Large intestine (tissue), 3 donors: ENCODE measurements at regions not wholly inside any gene's neighbourhood (a gene's known extent, or its start where the extent isn't known, plus 50 kb on each side); places are given as distances from the start of the nearest gene placed in this dataset.
A peak's percentile ranks its signal among the peaks of the same experiment; 100 is the strongest.
"Not testable (repeated sequence)": the region's sequence is repeated elsewhere in the genome, so short reads cannot be mapped to it uniquely, and the experiment has no call there.

Source experiments
- DNase-seq, 2 donors: peaks; one replicate each; pipeline versions ENCODE4 v3.0.0 to v3.0.0-alpha.2; 2013
- H3K27ac ChIP-seq: one replicate; pipeline ENCODE4 v1.5.1; 2013; ENCODE audit warnings: low read length
- H3K27me3 ChIP-seq: 2 replicates; pipeline ENCODE4 v1.6.1; 2013; ENCODE audit warnings: low read length; ENCODE audit not compliant: control insufficient read depth, insufficient read depth
- H3K36me3 ChIP-seq: 2 replicates; pipeline ENCODE4 v1.6.1; 2013; ENCODE audit warnings: low read length; ENCODE audit not compliant: control insufficient read depth, insufficient read depth
- H3K4me1 ChIP-seq: one replicate; pipeline ENCODE4 v1.6.1; 2013; ENCODE audit warnings: low read length; ENCODE audit not compliant: control insufficient read depth, insufficient read depth
- H3K4me3 ChIP-seq: one replicate; pipeline ENCODE4 v1.5.1; 2013; ENCODE audit warnings: low read length
- H3K9me3 ChIP-seq: one replicate; pipeline ENCODE4 v1.6.1; 2013; ENCODE audit warnings: mild to moderate bottlenecking, low read depth, low read length, moderate library complexity; ENCODE audit not compliant: control insufficient read depth
- WGBS: methylation state at CpG from one replicate; pipeline ENCODE4 v1.1.5; 2013; ENCODE audit warnings: low lambda C conversion rate; ENCODE audit not compliant: insufficient coverage; 5-methylcytosine and 5-hydroxymethylcytosine counted together

DNA sequence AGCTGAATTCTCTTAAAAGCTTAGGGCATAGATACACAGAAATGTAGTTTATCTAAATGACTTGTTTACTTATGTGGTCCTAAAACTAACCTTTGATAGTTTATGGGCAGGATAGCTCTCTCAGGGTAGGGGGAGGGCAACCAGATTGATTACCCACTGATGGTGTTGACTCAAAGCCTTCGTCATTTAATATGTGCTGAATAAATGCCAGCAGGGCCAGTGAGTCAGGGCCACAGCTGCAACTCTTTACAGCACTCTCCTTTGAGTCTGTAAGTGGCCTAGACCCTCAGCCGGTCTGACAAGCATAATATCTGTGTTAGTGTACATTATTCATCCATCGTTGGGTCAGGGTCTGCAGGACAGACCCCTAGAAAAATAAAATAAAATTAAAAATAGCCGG is 128.5 kb downstream of the ZNF675 start:
- no peak overlapping the region for H3K27ac ChIP-seq
- no peaks in the 10 kb centered on the region for H3K9me3 ChIP-seq
- DNase-seq, result no peak
- no peaks in the 10 kb centered on the region for H3K36me3 ChIP-seq
- H3K4me3 ChIP-seq, result no peak overlapping the region
- H3K27me3 ChIP-seq, result no peaks in the 10 kb centered on the region
- no peaks in the 10 kb centered on the region for H3K4me1 ChIP-seq
- no CpG with 5 or more reads among the region's 4 CpGs for WGBS

DNA sequence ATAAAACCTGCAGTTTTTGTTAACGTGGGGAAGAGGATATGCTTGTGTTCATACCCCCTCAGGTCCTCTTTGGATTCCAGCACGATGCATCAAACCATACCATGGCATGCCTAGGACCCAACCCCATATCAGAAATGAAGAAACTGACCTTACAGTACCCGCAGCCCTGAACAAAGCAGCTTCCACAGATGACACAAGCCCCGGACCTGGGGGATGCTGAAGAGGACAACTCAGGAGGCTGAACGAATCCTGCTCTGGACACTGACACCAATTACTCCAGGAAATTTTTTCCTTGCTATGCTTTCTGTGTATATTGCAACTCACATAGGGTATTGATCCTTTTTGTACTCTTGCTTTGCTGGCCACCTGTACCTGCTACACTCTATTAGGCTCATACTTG is 129.6 kb downstream of the ZNF675 start:
- Histone ChIP-seq H3K9me3 (no peaks in the 10 kb centered on the region), H3K27ac (no peak overlapping the region), H3K4me3 (no peak overlapping the region), H3K36me3 (no peaks in the 10 kb centered on the region), H3K27me3 (no peaks in the 10 kb centered on the region), H3K4me1 (no peaks in the 10 kb centered on the region)
- WGBS, result no CpG with 5 or more reads among the region's 5 CpGs
- no peak for DNase-seq

DNA sequence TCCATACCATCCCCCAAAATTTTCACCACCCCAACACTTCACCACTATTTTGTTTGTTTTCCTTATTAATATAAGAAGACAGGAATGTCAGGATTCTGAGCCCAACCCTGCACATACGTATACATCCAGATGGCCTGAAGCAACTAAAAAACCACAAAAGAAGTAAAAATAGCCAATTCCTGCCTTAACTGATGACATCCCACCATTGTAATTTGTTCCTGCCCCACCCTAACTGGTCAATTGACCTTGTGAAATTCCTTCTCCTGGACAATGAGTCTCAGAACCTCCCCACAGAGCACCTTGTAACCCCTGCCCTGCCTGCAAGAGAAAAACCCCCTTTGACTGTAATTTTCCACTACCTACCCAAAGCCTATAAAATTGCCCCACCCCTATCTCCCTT is 132.5 kb downstream of the ZNF675 start:
- H3K9me3 ChIP-seq, result no peaks in the 10 kb centered on the region
- H3K36me3 ChIP-seq, result no peaks in the 10 kb centered on the region
- no peaks in the 10 kb centered on the region for H3K4me1 ChIP-seq
- H3K27me3 ChIP-seq, result no peaks in the 10 kb centered on the region
- WGBS, result no CpG with 5 or more reads among the region's 1 CpG
- no peak overlapping the region for H3K4me3 ChIP-seq
- H3K27ac ChIP-seq, result no peak overlapping the region
- DNase-seq, result no peak

DNA sequence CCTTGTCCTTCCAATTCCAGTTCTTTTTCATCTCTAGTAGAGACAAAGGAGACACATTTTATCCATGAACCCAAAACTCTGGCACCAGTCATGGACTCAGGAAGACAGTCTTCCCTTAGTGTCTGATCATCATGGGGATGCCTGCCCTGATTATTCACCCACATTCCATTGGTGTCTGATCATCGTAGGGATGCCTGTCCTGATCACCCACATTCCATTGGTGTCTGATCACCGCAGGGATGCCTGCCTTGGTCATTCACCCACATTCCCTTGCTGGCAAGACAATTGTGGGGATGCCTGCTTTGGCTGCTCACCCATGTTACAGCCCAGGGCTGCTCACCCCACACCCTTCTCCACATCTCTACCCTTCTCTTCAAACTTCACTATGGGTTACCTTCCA is 136.9 kb downstream of the ZNF675 start:
- not testable (repeated sequence) for H3K4me1 ChIP-seq, H3K27me3 ChIP-seq, DNase-seq, H3K9me3 ChIP-seq, H3K27ac ChIP-seq, H3K4me3 ChIP-seq, H3K36me3 ChIP-seq
- WGBS, result no CpG with 5 or more reads among the region's 2 CpGs

DNA sequence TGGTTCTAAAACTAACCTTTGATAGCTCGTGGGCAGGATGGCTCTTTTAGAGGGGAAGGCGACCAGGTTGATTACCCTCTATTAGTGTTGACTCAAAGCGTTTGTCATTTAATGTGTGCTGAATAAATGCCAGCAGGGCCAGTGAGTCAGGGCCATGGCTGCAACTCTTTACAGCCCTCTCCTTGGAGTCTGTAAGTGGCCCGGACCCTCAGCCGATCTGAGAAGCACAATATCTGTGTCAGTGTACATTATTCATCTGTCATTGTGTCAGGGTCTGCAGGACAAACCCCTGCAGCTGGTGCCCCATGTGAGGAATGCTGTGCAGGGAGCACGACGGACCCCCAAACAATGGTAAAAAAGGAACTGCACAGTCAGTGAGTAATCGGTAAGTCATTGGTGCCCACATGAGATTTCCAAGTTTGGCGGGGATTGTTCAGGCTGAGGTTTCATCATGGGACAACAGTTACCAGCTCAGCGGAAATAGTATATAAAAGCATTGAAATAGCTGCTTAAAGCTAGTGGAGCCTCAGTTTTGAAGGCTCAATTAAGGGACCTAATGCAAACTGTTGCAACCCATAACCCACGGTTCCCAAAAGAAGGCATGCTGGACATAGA is 139.1 kb downstream of the ZNF675 start:
- 100% methylated on average over 1 of the region's 11 CpGs for WGBS
- Histone ChIP-seq H3K9me3 (peaks cover 4% of the 10 kb centered on the region), H3K27me3 (no peaks in the 10 kb centered on the region), H3K27ac (no peak overlapping the region), H3K4me3 (no peak overlapping the region), H3K4me1 (no peaks in the 10 kb centered on the region), H3K36me3 (no peaks in the 10 kb centered on the region)
- no peak for DNase-seq

DNA sequence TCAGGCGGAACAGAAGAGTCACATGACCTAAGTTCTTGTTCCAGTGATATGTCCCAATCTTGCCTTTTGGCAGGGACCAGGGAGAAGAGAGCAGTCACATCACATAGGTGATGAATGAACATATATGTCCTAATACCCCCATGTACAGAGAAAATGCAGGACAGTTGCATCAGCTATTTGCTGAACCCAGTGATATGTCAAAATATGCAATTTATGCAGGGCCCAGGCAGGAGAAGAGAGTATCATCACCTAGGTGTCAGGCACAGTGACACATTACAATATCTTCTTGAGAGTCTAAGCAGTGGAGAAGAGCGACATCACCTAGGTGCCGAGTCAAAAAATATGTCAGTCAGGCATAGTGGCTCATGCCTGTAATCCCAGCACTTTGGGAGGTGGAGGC is 139.9 kb downstream of the ZNF675 start:
- no peaks in the 10 kb centered on the region for H3K4me1 ChIP-seq
- no peaks in the 10 kb centered on the region for H3K27me3 ChIP-seq
- no peak for DNase-seq
- peaks cover 4% of the 10 kb centered on the region for H3K9me3 ChIP-seq
- 100% methylated on average over 2 of the region's 3 CpGs for WGBS
- H3K36me3 ChIP-seq, result no peaks in the 10 kb centered on the region
- no peak overlapping the region for H3K4me3 ChIP-seq
- H3K27ac ChIP-seq, result no peak overlapping the region

DNA sequence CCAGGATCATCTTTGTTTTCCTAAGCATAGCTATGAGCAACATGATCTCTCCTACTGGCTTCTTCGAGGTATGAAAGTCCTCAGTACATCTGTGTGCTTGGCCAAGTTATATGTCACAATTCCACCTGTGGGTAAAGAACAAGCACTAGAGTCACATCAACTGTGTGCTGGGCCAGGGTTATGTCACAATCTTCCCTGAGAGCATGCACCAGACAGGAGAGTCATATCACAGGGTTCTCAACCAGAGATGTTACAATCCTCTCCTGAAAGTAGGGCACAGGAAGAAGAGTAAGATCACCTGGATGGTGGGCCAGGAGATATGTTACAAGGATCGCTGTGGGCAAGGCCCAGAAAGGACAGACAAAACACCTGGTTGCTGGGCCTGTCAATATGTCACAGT is 143.7 kb downstream of the ZNF675 start:
- no CpG with 5 or more reads among the region's 2 CpGs for WGBS
- no peaks in the 10 kb centered on the region for H3K4me1 ChIP-seq
- no peak overlapping the region for H3K4me3 ChIP-seq
- H3K27ac ChIP-seq, result no peak overlapping the region
- no peaks in the 10 kb centered on the region for H3K9me3 ChIP-seq
- peak in 1 of 2 donors; percentile 20 for DNase-seq
- H3K27me3 ChIP-seq, result no peaks in the 10 kb centered on the region
- no peaks in the 10 kb centered on the region for H3K36me3 ChIP-seq

DNA sequence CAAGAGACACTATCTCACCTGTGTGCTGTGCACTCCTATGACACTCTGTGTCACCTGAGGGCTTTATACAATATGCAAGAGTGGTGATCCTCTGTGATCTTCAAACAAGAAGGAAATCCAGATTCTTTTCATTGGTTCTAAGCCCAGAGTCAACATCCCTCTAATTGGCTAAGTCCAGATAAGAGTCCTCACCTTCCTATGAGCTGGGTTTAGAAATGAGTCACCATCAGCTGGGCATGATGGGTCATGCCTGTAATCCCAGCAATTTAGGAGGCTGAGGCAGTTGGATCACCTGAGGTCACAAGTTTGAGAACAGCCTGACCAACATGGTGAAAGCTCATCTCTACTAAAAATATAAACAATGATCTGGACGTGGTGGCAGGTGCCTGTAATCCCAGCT is 144.4 kb downstream of the ZNF675 start:
- WGBS, result no CpG with 5 or more reads among the region's 1 CpG
- Histone ChIP-seq H3K4me3 (no peak overlapping the region), H3K36me3 (no peaks in the 10 kb centered on the region), H3K4me1 (no peaks in the 10 kb centered on the region), H3K27ac (no peak overlapping the region), H3K9me3 (no peaks in the 10 kb centered on the region), H3K27me3 (no peaks in the 10 kb centered on the region)
- no peak for DNase-seq

DNA sequence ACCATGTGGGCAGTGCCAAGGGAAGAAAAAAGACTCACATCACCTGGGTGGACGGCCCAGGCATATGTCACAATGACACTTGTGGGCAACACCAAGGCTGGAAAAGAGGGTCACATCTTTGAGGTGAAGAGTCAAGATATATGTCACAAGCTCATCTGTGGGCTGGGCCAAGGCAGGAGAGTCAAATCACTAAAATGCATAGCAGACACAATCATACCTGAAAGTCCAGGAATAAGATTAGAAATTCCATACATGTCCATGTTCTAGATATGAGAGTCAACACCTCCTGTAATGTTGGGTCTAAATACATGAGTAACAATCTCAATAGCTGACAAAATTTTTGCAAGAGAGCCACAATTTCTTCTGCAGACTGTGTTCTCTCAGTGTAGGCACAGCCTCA is 145.0 kb downstream of the ZNF675 start:
- no peaks in the 10 kb centered on the region for H3K36me3 ChIP-seq
- H3K4me3 ChIP-seq, result no peak overlapping the region
- no peaks in the 10 kb centered on the region for H3K27me3 ChIP-seq
- WGBS, result no CpG with 5 or more reads among the region's 1 CpG
- H3K4me1 ChIP-seq, result no peaks in the 10 kb centered on the region
- H3K9me3 ChIP-seq, result no peaks in the 10 kb centered on the region
- H3K27ac ChIP-seq, result no peak overlapping the region
- DNase-seq, result no peak

DNA sequence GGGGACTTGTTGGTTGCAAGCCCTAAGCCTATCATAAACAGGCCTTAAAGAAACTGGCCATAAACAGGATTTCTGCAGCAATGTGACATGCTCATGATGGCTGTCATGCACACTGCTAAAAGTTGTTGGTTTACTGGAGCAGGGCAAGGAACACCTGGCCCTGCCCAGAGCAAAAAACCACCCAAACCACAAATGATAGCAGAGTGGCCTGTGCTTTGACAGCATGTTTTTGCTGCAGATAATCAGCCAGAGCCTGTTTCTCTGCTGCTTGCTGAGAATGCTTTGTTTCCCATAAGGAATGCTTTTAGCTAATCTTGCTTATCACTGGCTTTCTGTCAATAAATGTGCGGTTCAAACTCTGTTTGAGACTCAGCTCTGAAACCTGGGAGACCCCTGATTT is 144.9 kb upstream of the ZNF91 start:
- not testable (repeated sequence) for H3K27me3 ChIP-seq, H3K27ac ChIP-seq, H3K36me3 ChIP-seq, H3K4me1 ChIP-seq, H3K9me3 ChIP-seq, H3K4me3 ChIP-seq
- WGBS, result 60% methylated on average over 1 of the region's 1 CpG
- DNase-seq, result peak in 1 of 2 donors; percentile 16

DNA sequence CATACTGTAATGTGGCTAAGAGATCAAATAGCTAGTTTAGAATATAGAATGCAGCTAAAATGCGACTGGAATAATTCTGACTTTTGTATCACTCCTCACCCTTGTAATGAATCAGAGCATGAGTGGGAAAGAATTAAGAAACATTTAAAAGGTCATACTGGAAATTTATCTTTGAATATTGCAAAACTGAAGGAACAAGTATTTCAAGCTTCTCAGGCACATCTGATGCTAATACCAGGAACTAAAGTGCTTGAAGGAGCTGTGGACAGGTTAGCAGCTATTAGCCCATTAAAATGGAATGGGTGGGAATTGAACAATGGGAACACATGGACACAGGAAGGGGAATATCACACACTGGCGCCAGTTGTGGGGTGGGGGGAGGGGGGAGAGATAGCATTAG is 144.2 kb upstream of the ZNF91 start:
- Histone ChIP-seq H3K27ac (no peak overlapping the region), H3K27me3 (no peaks in the 10 kb centered on the region), H3K9me3 (no peaks in the 10 kb centered on the region), H3K36me3 (no peaks in the 10 kb centered on the region), H3K4me3 (no peak overlapping the region), H3K4me1 (no peaks in the 10 kb centered on the region)
- WGBS, result no CpG with 5 or more reads among the region's 2 CpGs
- DNase-seq, result no peak
